DND-41 (cell line): ENCODE measurements at regions not wholly inside any gene's neighbourhood (a gene's known extent, or its start where the extent isn't known, plus 50 kb on each side); places are given as distances from the start of the nearest gene placed in this dataset.

Experiments used
- ATAC-seq: fragments of 200-7000 bp; cut with Tn5 transposase; 3 replicates; pipeline ENCODE4 v1.9.1; 2021; ENCODE audit warnings: low read depth; ENCODE audit not compliant: insufficient read depth
- DNase-seq: peaks from one replicate; pipeline ENCODE4 v3.0.0-alpha.2; 2020
- H2AFZ ChIP-seq: 2 replicates; pipeline ENCODE4 v1.6.0; 2012; ENCODE audit warnings: low read depth, low read length
- H3K27ac ChIP-seq: 2 replicates; pipeline ENCODE4 v1.5.1; 2012; ENCODE audit warnings: low read length, inconsistent platforms
- H3K27me3 ChIP-seq: fragments of 200-600 bp; sonication (generic); 2 replicates; pipeline ENCODE4 v1.6.0; 2012; ENCODE audit warnings: low read length, mild to moderate bottlenecking, inconsistent platforms; ENCODE audit not compliant: insufficient read depth, poor library complexity
- H3K36me3 ChIP-seq: 2 replicates; pipeline ENCODE4 v1.5.1; 2012; ENCODE audit warnings: low read length, inconsistent platforms; ENCODE audit not compliant: insufficient read depth
- H3K4me1 ChIP-seq: 2 replicates; pipeline ENCODE4 v1.5.1; 2012; ENCODE audit warnings: mild to moderate bottlenecking, low read length; ENCODE audit not compliant: insufficient read depth
- H3K4me2 ChIP-seq: 2 replicates; pipeline ENCODE4 v1.6.0; 2012; ENCODE audit warnings: mild to moderate bottlenecking, moderate library complexity, low read length, inconsistent platforms; ENCODE audit not compliant: insufficient read depth
- H3K4me3 ChIP-seq, 2 experiments: fragments of 200-600 bp in 1 of 2; shearing (Covaris generic) in 1 of 2; 2 replicates each; pipeline ENCODE4 v1.5.1; 2012 to 2016; ENCODE audit warnings: inconsistent platforms in 2 of 2, low read length in 2 of 2, mild to moderate bottlenecking in 2 of 2, low read depth in 1 of 2, moderate library complexity in 1 of 2
- H3K79me2 ChIP-seq: 2 replicates; pipeline ENCODE4 v1.6.0; 2012; ENCODE audit warnings: low read length, inconsistent platforms; ENCODE audit not compliant: insufficient read depth
- H3K9ac ChIP-seq: 2 replicates; pipeline ENCODE4 v1.6.0; 2012; ENCODE audit warnings: low read depth, mild to moderate bottlenecking, inconsistent platforms, low read length, moderate library complexity
- H3K9me3 ChIP-seq: 2 replicates; pipeline ENCODE4 v1.5.1; 2012; ENCODE audit warnings: low read length, moderate library complexity, mild to moderate bottlenecking, inconsistent platforms; ENCODE audit not compliant: insufficient read depth, severe bottlenecking
- H4K20me1 ChIP-seq: 2 replicates; pipeline ENCODE4 v1.6.0; 2012; ENCODE audit warnings: low read length; ENCODE audit not compliant: insufficient read depth
- EZH2 ChIP-seq: IDR thresholded peaks from 3 replicates; pipeline ENCODE4 v1.6.1; 2012; ENCODE audit warnings: borderline replicate concordance, low read depth, mild to moderate bottlenecking, moderate library complexity, low read length, inconsistent platforms; ENCODE audit not compliant: severe bottlenecking
- TF ChIP-seq, protein P1 (sequence below): IDR thresholded peaks from 2 replicates; pipeline ENCODE4 v1.5.1; 2012; ENCODE audit warnings: borderline replicate concordance, low read length, moderate library complexity, mild to moderate bottlenecking; ENCODE audit not compliant: poor library complexity, severe bottlenecking; ENCODE audit errors: extremely low read depth

DNA sequence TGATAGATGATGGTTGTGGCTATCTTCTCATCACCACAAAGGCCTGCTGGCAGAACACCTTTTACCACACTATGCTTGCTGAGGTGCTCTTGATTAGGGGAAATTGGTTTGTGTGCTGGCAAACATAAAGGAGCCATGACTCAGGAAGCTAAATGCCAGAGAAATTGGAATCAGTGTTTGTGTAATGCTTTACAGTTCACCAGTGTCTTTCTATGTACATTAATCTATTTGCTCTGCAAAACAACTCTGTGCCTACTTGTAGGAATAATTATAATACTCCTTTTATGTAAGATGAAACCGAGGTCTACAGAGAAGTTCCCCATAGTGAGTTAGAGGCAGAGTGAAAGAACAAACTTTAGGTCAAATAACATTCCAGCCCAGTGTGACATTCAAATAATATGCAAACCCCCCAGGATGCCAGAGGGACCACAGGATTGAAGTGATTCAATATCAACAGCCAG lies 390.5 kb upstream of the HTR2A start:
- H3K9me3 ChIP-seq: no peaks in the 10 kb centered on the region
- H2AFZ ChIP-seq: no peak overlapping the region
- DNase-seq (no peak), ATAC-seq (no peak)
- H3K79me2 ChIP-seq: no peaks in the 10 kb centered on the region
- no peaks in the 10 kb centered on the region for H4K20me1 ChIP-seq
- no peak overlapping the region for H3K4me3 ChIP-seq
- H3K9ac ChIP-seq: no peak overlapping the region
- H3K27ac ChIP-seq: no peak overlapping the region
- TF ChIP-seq EZH2: no peak
- TF ChIP-seq, protein P1, sequence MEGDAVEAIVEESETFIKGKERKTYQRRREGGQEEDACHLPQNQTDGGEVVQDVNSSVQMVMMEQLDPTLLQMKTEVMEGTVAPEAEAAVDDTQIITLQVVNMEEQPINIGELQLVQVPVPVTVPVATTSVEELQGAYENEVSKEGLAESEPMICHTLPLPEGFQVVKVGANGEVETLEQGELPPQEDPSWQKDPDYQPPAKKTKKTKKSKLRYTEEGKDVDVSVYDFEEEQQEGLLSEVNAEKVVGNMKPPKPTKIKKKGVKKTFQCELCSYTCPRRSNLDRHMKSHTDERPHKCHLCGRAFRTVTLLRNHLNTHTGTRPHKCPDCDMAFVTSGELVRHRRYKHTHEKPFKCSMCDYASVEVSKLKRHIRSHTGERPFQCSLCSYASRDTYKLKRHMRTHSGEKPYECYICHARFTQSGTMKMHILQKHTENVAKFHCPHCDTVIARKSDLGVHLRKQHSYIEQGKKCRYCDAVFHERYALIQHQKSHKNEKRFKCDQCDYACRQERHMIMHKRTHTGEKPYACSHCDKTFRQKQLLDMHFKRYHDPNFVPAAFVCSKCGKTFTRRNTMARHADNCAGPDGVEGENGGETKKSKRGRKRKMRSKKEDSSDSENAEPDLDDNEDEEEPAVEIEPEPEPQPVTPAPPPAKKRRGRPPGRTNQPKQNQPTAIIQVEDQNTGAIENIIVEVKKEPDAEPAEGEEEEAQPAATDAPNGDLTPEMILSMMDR: no peak
- no peaks in the 10 kb centered on the region for H3K4me1 ChIP-seq
- no peaks in the 10 kb centered on the region for H3K27me3 ChIP-seq
- no peaks in the 10 kb centered on the region for H3K36me3 ChIP-seq
- H3K4me2 ChIP-seq: no peak overlapping the region

DNA sequence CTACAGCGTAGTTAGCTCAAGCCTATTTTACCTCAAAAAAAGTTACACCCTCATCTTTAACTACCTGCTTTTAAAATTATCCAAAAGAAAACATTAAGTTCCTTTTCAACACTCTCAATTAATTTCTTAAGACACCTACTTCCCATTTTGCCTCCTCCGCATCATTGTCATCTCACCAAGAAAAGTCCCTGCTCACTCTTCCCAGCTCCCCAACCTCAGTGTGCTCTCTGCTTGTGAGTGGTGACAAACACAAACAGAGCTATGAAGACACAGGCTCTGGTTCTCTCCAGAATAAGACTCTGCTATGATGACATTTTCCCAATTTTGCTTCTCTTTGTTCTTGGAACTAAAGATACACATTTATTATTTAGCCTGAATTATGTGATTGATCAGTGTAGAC lies 385.1 kb upstream of the HTR2A start:
- no peaks in the 10 kb centered on the region for H3K27me3 ChIP-seq
- no peaks in the 10 kb centered on the region for H3K79me2 ChIP-seq
- H3K4me1 ChIP-seq: no peaks in the 10 kb centered on the region
- H3K9ac ChIP-seq: no peak overlapping the region
- H3K4me2 ChIP-seq: no peak overlapping the region
- no peaks in the 10 kb centered on the region for H4K20me1 ChIP-seq
- TF ChIP-seq, protein P1: no peak
- no peak for TF ChIP-seq EZH2
- no peaks in the 10 kb centered on the region for H3K36me3 ChIP-seq
- H3K4me3 ChIP-seq: no peak overlapping the region
- DNase-seq (no peak), ATAC-seq (no peak)
- H2AFZ ChIP-seq: no peak overlapping the region
- H3K27ac ChIP-seq: no peak overlapping the region
- no peaks in the 10 kb centered on the region for H3K9me3 ChIP-seq

DNA sequence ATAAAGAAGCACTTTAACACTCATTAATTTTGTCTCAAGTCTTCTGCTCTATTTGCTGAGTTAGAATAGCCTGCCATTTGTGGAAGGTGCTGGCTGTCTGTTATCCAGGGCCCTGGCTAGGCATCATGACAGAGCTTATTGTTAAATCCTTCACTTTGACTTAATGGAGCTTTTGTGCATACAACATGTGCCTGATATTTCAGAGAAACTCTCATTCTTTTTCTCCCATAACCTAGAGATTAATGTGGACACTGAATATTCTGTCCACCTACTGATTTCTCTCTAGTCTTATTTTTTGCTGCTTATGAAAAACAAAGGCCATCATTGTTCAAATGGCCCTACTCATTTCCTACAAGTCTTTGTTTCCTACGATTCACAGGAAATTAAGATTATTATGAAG lies 383.1 kb upstream of the HTR2A start:
- H4K20me1 ChIP-seq: no peaks in the 10 kb centered on the region
- no peak overlapping the region for H3K27ac ChIP-seq
- TF ChIP-seq, protein P1: no peak
- no peak for TF ChIP-seq EZH2
- no peaks in the 10 kb centered on the region for H3K27me3 ChIP-seq
- H3K9me3 ChIP-seq: no peaks in the 10 kb centered on the region
- DNase-seq: no peak
- H3K4me3 ChIP-seq: no peak overlapping the region
- no peaks in the 10 kb centered on the region for H3K36me3 ChIP-seq
- H3K4me1 ChIP-seq: no peaks in the 10 kb centered on the region
- no peak overlapping the region for H3K4me2 ChIP-seq
- no peak overlapping the region for H2AFZ ChIP-seq
- H3K9ac ChIP-seq: no peak overlapping the region
- no peak for ATAC-seq
- no peaks in the 10 kb centered on the region for H3K79me2 ChIP-seq

DNA sequence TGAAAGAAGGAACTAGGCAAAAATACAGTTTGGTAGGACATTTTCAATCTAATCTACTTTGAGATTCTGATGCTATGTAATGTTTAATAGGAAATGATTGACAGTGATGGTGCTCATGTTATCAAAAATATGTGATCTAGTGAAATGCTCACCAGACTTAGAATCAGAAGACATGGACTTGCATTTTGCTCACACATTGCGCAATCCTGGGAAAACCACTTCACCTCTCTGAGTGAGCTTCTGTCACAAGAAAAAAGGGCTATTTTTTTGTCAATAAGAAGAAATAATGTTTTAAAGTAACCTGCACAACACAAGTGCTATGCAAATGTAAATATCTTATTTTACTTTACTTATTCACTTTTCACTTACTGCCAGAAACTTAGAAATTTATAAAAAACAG lies 380.9 kb upstream of the HTR2A start:
- no peaks in the 10 kb centered on the region for H3K27me3 ChIP-seq
- no peaks in the 10 kb centered on the region for H4K20me1 ChIP-seq
- H3K4me3 ChIP-seq: no peak overlapping the region
- TF ChIP-seq EZH2: no peak
- TF ChIP-seq, protein P1: no peak
- H3K4me2 ChIP-seq: no peak overlapping the region
- no peak for ATAC-seq
- H3K27ac ChIP-seq: no peak overlapping the region
- H3K9me3 ChIP-seq: no peaks in the 10 kb centered on the region
- H3K36me3 ChIP-seq: no peaks in the 10 kb centered on the region
- no peaks in the 10 kb centered on the region for H3K79me2 ChIP-seq
- H2AFZ ChIP-seq: no peak overlapping the region
- no peak overlapping the region for H3K9ac ChIP-seq
- H3K4me1 ChIP-seq: no peaks in the 10 kb centered on the region
- no peak for DNase-seq
